Head of caudate nucleus (tissue), 42 donors: ENCODE measurements at regions not wholly inside any gene's neighbourhood (a gene's known extent, or its start where the extent isn't known, plus 50 kb on each side); places are given as distances from the start of the nearest gene placed in this dataset.

Experiments
- DNase-seq, 42 donors: peaks; one replicate each; pipeline versions ENCODE4 v3.0.0 to v3.0.0-alpha.2; 2020 to 2021; ENCODE audit warnings: mixed read lengths in 7 of 42
- intact Hi-C: fragments of 100-400 bp; cut with DNase I; formaldehyde crosslinking; loops from one replicate; pipeline ENCODE4 v1.15.0; 2022

- no peak for DNase-seq
- intact Hi-C loops = no loop called here
Observed at GRCh38 chr2:4515871-4516761, 812.7 kb downstream of the DCDC2C start.

GRCh38 chr2:4518596-4518995 is 815.2 kb downstream of the DCDC2C start:
- DNase-seq = no peak
- intact Hi-C loops = no loop called here

DNA sequence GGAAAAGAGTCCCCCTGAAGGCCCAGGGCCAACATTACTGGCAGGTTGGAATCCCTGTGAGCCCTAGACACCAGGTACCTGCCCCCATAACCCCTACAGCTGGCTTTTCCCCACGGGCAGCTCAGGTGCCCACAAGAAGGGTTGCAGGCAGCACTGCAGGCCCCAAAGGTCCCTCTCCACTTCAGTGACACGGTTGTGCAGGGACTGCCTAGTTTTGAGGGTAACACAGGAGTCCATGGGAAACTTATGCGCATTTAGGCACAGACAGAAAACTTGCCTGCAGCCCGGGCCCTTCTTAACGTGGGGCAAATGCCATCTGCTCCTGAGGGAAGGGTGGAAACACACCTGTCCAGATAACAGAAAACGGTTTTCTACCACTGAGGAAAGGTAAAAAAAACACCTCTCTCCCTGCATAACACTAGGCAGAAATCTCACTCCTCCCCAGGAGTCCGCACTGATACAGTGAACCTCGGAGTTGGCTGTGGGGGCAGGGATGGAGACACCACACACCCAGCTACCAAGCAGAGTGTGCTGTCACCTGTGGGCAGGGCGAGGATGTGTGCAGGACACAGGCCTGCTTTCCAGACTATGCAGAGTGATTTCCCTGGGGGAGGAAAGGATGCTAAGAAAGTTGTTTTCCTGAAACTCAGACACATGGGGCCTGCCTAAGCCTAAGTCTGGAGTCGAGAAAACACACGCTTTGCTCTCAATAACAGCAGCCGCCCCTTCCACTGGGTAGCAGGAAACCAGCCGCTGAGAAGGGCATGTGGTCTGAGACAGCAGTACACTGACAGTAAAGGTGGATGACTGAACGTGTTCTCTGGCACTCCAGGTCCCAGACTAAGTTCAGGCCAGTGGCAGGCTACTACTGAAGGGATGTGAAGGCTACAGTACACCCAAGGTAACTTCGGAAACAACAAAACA is 819.4 kb downstream of the DCDC2C start:
- intact Hi-C loops = no loop called here
- DNase-seq = no peak

DNA sequence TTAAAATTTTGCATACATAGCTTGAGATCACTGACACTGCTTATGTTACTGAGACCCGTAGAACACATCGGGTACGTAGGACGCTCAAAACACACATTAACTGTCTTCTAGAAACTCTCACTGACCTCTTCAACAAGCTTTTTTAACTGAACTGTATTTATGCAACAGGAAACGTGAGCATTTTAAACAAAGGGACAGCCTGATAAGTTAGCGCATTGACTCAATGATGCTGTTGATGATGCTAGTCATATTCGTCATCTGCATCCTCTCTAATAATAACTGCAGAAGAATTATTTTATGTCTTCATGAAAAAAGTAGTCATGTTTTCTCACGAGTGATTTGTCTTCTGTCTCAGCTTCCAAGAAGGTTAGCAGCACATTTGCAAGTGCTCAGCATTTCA is 824.0 kb downstream of the DCDC2C start:
- no peak for DNase-seq
- intact Hi-C loops = no loop called here

DNA sequence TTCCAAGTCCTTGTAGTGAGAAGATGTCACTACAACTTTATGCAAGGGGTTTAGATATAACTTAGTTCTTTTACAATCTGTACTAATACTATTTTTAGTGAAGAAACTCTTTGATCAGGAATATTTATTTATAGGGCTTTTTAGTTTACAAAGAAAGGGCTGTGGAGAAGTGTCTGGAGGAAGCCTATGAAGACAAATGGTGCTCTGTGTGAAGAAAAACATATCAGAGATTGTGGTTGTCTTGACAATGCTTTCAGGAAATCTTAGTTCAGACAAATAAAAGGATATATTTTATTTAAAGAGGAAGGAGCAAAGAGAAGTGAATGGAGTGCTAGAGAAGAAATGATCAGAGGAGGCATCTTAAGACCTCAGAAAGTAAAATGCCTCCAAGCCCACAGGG is 824.9 kb downstream of the DCDC2C start:
- intact Hi-C loops = no loop called here
- DNase-seq = no peak

DNA sequence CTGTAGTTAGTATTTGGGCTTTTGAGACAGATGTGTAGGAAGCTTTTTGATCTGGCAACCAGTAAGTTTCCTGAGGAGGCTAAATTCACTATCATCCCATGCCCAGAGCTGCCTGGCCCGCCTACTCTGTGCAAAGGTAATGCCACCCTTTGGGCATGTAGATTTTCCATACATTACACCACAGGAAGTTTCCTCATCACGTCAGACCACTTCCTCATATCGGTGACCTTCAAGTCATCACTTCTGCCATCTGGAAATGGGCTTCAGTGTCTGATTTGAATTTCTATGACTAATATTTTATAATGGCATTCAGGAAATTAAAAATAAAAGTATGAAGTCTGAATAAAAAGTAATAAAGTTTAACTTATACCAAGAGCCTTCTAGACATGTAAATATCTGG is 825.4 kb downstream of the DCDC2C start:
- intact Hi-C loops = no loop called here
- DNase-seq = no peak

DNA sequence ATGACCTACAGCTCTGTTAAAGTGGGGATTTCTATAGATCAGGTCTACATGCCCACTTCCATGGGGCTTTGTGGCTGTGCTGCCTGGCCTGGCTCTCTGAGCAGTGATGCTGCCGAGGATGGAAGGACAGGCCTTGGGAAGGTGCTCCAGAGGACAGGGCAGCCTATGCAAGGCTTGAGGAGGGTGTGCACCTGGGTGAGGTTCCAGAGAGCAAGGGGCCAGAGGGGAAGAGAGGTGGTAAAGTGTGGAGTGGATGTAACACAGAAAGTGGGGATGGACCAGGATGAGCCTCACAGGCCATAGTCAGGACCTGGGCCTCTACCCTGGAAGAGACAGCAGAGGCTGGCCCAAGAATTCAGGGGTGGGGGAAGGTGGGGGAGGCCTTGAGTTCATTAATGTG is 826.4 kb downstream of the DCDC2C start:
- DNase-seq = no peak
- intact Hi-C loops = no loop called here

DNA sequence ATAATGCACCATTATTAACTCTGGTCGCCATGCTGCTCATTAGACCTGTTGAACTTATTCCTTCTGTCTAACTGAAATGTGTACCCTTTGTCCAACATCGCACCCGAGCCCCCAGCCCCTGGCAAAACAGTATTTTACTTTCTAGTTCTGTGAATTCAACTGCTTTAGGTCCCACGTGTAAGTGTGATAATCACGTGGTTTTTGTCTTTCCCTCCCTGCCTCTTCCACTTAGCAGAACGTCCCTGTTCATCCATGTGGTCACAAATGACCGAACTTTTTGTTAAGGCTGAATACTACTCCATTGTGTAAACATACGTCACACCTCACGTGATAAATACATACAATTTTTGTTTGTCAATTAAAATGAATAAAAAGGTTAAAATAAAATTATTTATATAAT is 826.9 kb downstream of the DCDC2C start:
- intact Hi-C loops = no loop called here

DNA sequence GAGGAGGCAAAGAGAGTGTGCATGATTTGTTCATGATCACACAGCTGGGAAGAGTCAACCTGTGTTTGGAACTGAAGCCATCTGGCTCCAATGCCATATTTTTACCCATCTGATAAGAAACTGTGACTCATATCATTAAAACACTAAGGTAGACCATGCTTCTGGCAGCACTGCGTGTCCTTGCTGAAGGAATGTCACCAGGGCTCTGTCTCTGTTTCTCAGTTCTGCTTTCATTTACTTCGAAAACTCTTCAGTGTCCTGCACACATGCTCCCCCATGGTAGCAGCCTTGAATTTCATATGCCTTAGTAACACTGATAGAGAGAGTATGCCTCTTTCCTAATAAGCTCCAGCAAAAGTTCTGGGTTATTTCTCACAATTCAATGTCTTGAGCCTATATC is 830.4 kb downstream of the DCDC2C start:
- intact Hi-C loops = no loop called here
- DNase-seq = no peak

More for the DNA sequence above, 826.9 kb downstream of the DCDC2C start:
- DNase-seq = no peak

DNA sequence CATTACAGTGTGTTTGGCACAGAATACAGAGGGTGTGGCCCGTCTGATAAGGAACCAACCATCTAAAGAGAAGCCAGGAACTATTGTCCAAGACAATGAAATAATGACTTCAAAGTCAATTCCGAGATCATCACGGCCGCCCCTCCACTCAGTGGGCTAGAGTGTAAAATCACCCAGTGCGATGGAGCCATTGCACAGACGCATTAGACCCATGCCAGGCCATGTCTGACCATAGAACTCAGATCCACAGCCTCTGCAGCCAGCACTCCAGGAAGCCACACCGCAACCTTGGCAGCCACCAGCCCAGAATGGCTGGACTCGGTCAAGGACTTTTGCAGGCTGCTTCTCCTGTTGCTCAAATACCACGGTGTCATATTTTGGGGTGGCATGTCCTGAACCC is 835.7 kb downstream of the DCDC2C start:
- no peak for DNase-seq
- intact Hi-C loops = no loop called here

DNA sequence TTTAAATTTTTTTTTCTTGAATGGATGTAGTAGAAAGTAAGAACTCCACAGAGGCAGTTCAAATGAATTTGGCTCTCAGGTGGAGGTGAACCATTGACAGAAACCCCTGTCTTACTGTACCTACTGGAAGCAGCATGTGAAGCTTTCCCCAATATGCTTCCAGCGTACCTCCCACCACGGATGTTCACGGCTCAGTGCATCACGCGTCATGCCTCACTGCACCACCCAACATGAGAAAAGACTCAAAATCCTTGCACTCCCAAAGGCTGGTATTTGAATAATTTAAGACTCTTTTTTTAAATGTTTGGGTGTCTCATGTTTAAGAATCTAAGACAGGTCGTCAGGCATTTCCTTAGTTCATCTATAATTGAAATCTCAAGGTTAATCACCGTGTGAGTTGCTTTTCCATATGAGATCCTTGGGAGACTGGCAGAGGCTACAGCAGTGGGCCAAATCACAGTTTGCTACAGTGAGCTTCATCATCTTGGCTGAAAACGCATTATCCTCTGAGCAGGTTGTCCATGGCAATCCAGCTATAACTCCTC is 846.4 kb downstream of the DCDC2C start:
- intact Hi-C loops = no loop called here
- no peak for DNase-seq

GRCh38 chr2:4551691-4552474 is 848.5 kb downstream of the DCDC2C start:
- no peak for DNase-seq
- intact Hi-C loops = no loop called here

DNA sequence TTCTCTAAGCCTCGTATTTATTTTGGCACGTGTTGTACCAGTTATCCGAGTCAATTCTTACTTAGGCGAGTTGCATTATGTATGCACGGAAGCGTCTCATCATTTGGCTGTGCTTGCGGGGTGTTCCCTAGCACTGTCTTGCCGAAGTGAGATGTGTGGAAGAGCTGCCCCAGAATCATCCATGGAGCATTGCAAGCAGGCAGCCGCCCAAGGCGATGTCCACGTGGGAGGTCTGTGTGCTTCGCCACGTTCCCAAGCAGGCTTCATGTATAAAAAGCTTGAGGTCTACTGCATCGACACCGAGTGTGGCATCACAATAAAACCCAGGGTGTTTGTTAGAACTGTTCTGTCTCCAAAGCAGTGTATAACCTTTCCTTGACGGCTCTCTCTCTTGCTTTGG is 849.9 kb downstream of the DCDC2C start:
- DNase-seq = no peak
- intact Hi-C loops = no loop called here

- intact Hi-C loops = no loop called here
- no peak for DNase-seq
Observed at GRCh38 chr2:4556135-4556896, 852.9 kb downstream of the DCDC2C start.

GRCh38 chr2:4561196-4561595 is 857.8 kb downstream of the DCDC2C start:
- intact Hi-C loops = no loop called here
- no peak for DNase-seq

DNA sequence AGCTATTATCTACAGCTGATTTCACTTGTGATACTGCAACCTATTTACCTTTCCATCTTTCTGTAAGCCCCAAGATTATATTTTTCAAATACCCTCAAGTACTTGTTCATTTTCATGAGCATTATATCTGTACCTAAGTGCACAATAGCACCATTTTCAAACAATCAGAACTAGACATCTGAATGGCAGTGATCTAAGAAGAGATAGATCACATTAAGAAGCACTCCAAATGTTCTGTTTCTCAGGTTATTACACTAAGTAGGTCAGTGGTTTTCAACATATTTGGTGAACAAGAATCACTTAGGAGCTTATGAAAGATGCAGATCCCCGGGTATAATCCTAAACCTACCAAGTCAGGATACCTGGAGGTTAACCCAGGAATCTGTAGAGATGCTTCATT is 872.7 kb downstream of the DCDC2C start:
- intact Hi-C loops = no loop called here
- DNase-seq = no peak

GRCh38 chr2:4579977-4580376 is 876.6 kb downstream of the DCDC2C start:
- intact Hi-C loops = no loop called here
- DNase-seq = no peak

- intact Hi-C loops = no loop called here
- DNase-seq = no peak
Observed at GRCh38 chr2:4585057-4585635, 881.8 kb downstream of the DCDC2C start.
